ENCODE measurements at regions not wholly inside any gene's neighbourhood (a gene's known extent, or its start where the extent isn't known, plus 50 kb on each side); places are given as distances from the start of the nearest gene placed in this dataset.

GRCh38 chr1:108041360-108042142 lies 76.6 kb upstream of the VAV3 start:
- H3K4me3 Mint-ChIP-seq, result no peak overlapping the region
- no peaks in the 10 kb centered on the region for H3K4me1 Mint-ChIP-seq (ENCODE audit: low read depth)
- DNase-seq, result no peak
- no peak for TF ChIP-seq CTCF (IDR thresholded peaks at IDR 0.05)
- no peaks in the 10 kb centered on the region for H3K36me3 Mint-ChIP-seq (ENCODE audit: low read depth)
- H3K27ac Mint-ChIP-seq, result no peak overlapping the region
- no peaks in the 10 kb centered on the region for H3K9me3 Mint-ChIP-seq
- peaks cover 15% of the 10 kb centered on the region; the same call in 1 of the 2 replicates for H3K27me3 Mint-ChIP-seq (ENCODE audit: insufficient read depth)

- no peaks in the 10 kb centered on the region for H3K4me1 Mint-ChIP-seq (ENCODE audit: low read depth)
- H3K27ac Mint-ChIP-seq, result no peak overlapping the region
- no peaks in the 10 kb centered on the region for H3K36me3 Mint-ChIP-seq (ENCODE audit: low read depth)
- no peaks in the 10 kb centered on the region for H3K9me3 Mint-ChIP-seq
- H3K4me3 Mint-ChIP-seq, result no peak overlapping the region
- TF ChIP-seq CTCF (IDR thresholded peaks at IDR 0.05), result no peak
- H3K27me3 Mint-ChIP-seq (ENCODE audit: insufficient read depth), result peaks cover 11% of the 10 kb centered on the region; the same call in 1 of the 2 replicates
- no peak for DNase-seq
Observed at GRCh38 chr1:108038653-108039236, 73.8 kb upstream of the VAV3 start.

- H3K9me3 Mint-ChIP-seq, result no peaks in the 10 kb centered on the region
- H3K27me3 Mint-ChIP-seq (ENCODE audit: insufficient read depth), result peaks cover 16% of the 10 kb centered on the region
- DNase-seq, result no peak
- no peaks in the 10 kb centered on the region for H3K4me1 Mint-ChIP-seq (ENCODE audit: low read depth)
- H3K4me3 Mint-ChIP-seq, result no peak overlapping the region
- no peak for TF ChIP-seq CTCF (IDR thresholded peaks at IDR 0.05)
- H3K27ac Mint-ChIP-seq, result no peak overlapping the region
- H3K36me3 Mint-ChIP-seq (ENCODE audit: low read depth), result no peaks in the 10 kb centered on the region
Observed at GRCh38 chr1:108036796-108037562, 72.0 kb upstream of the VAV3 start.

- H3K36me3 Mint-ChIP-seq (ENCODE audit: low read depth), result no peaks in the 10 kb centered on the region
- peaks cover 12% of the 10 kb centered on the region for H3K27me3 Mint-ChIP-seq (ENCODE audit: insufficient read depth)
- no peak for DNase-seq
- H3K4me3 Mint-ChIP-seq, result no peak overlapping the region
- no peak overlapping the region for H3K27ac Mint-ChIP-seq
- no peak for TF ChIP-seq CTCF (IDR thresholded peaks at IDR 0.05)
- H3K9me3 Mint-ChIP-seq, result no peaks in the 10 kb centered on the region
- H3K4me1 Mint-ChIP-seq (ENCODE audit: low read depth), result no peaks in the 10 kb centered on the region
Observed at GRCh38 chr1:108034396-108034795, 69.4 kb upstream of the VAV3 start.

- Mint-ChIP-seq H3K9me3 (no peaks in the 10 kb centered on the region), H3K36me3 (ENCODE audit: low read depth) (no peaks in the 10 kb centered on the region), H3K27me3 (ENCODE audit: insufficient read depth) (peaks cover 8% of the 10 kb centered on the region), H3K4me3 (no peak overlapping the region), H3K4me1 (ENCODE audit: low read depth) (no peaks in the 10 kb centered on the region), H3K27ac (no peak overlapping the region)
- no peak for DNase-seq
- no peak for TF ChIP-seq CTCF (IDR thresholded peaks at IDR 0.05)
Observed at GRCh38 chr1:108033550-108033951, 68.6 kb upstream of the VAV3 start.
